B cell (primary cell): ENCODE measurements at regions not wholly inside any gene's neighbourhood (a gene's known extent, or its start where the extent isn't known, plus 50 kb on each side); places are given as distances from the start of the nearest gene placed in this dataset.

Experiments used
- ATAC-seq: fragments of 200-7000 bp; cut with Tn5 transposase; one replicate; pipeline ENCODE4 v1.10.0; 2021; ENCODE audit warnings: low read depth, mild to moderate bottlenecking, moderate number of reproducible peaks, moderate library complexity
- CTCF ChIA-PET: fragments of 350-600 bp; sonication (Branson Sonifier 250); formaldehyde crosslinking; loops from one replicate; lab custom pipeline; 2021; ENCODE audit warnings: antibody characterized with exemption, inconsistent platforms; lab: Charles Lee
- POLR2A ChIA-PET: fragments of 350-600 bp; sonication (Branson Sonifier 250); formaldehyde crosslinking; loops from one replicate; lab custom pipeline; 2021; ENCODE audit warnings: antibody characterized with exemption; lab: Charles Lee
- DNase-seq: peaks from one replicate; pipeline ENCODE4 v3.0.0; 2013
- H2AFZ ChIP-seq: 2 replicates; pipeline ENCODE4 v1.6.1; 2012; ENCODE audit warnings: mild to moderate bottlenecking, low read depth, low read length; ENCODE audit not compliant: insufficient read depth, poor library complexity, severe bottlenecking
- H3K27ac ChIP-seq, 2 donors: 1 replicate in 1 of 2; 2 replicates in 1 of 2; pipeline ENCODE4 v1.5.1; 2012 to 2013; ENCODE audit warnings: low read length in 2 of 2, mild to moderate bottlenecking in 2 of 2, moderate library complexity in 1 of 2
- H3K27me3 ChIP-seq, 4 experiments: fragments of 200-600 bp in 1 of 4; sonication (generic) in 1 of 4; replicated peaks in 1 of 4; 1 replicate in 2 of 4; 2 replicates in 2 of 4; pipeline versions ENCODE4 v1.6.1 to v1.7.0; 2013 to 2016; ENCODE audit warnings: low read length in 3 of 4, mild to moderate bottlenecking in 2 of 4, mixed read lengths in 1 of 4, moderate library complexity in 1 of 4; ENCODE audit not compliant: insufficient read depth in 4 of 4, control insufficient read depth in 3 of 4; ENCODE audit errors: control extremely low read depth in 1 of 4
- H3K36me3 ChIP-seq, 2 experiments: replicated peaks in 1 of 2; 1 replicate in 1 of 2; 2 replicates in 1 of 2; pipeline versions ENCODE4 v1.6.1 to v1.7.1; 2013; ENCODE audit warnings: low read length in 1 of 2; ENCODE audit not compliant: insufficient read depth in 2 of 2, control insufficient read depth in 1 of 2; ENCODE audit errors: control extremely low read depth in 1 of 2, extremely low read depth in 1 of 2
- H3K4me1 ChIP-seq, 2 donors: fragments of 200-600 bp in 1 of 2; sonication (generic) in 1 of 2; 1 replicate in 1 of 2; 2 replicates in 1 of 2; pipeline versions ENCODE4 v1.5.1 to v1.6.1; 2013 to 2017; ENCODE audit warnings: low read length in 2 of 2; ENCODE audit not compliant: control insufficient read depth in 2 of 2, insufficient read depth in 2 of 2
- H3K4me2 ChIP-seq: replicated peaks from 2 replicates; pipeline ENCODE3; 2012; ENCODE audit warnings: mild to moderate bottlenecking, low read depth, low read length; ENCODE audit not compliant: poor library complexity, severe bottlenecking
- H3K4me3 ChIP-seq, 5 experiments: fragments of 200-600 bp in 1 of 5; sonication (generic) in 1 of 5; 1 replicate in 3 of 5; 2 replicates in 2 of 5; pipeline versions ENCODE4 v1.5.1 to v1.7.0; 2011 to 2016; ENCODE audit warnings: low read length in 4 of 5, mild to moderate bottlenecking in 4 of 5, low read depth in 2 of 5, control low read depth in 1 of 5, moderate library complexity in 1 of 5; ENCODE audit not compliant: insufficient read depth in 1 of 5; ENCODE audit errors: control extremely low read depth in 1 of 5, extremely low read depth in 1 of 5
- H3K79me2 ChIP-seq: fragments of 200-600 bp; sonication (generic); one replicate; pipeline ENCODE4 v1.6.0; 2016; ENCODE audit warnings: low read length; ENCODE audit not compliant: control insufficient read depth, insufficient read depth
- H3K9ac ChIP-seq: fragments of 200-600 bp; sonication (generic); 2 replicates; pipeline ENCODE4 v1.6.1; 2017; ENCODE audit warnings: mild to moderate bottlenecking, low read length, moderate library complexity
- H3K9me3 ChIP-seq, 3 donors: one replicate each; pipeline versions ENCODE4 v1.6.1 to v1.7.1; 2013; ENCODE audit warnings: low read length in 2 of 3; ENCODE audit not compliant: control insufficient read depth in 2 of 3, insufficient read depth in 1 of 3; ENCODE audit errors: control extremely low read depth in 1 of 3
- H4K20me1 ChIP-seq: 2 replicates; pipeline ENCODE4 v1.6.0; 2012; ENCODE audit warnings: mild to moderate bottlenecking, low read length; ENCODE audit not compliant: insufficient read depth, control insufficient read depth, poor library complexity, severe bottlenecking
- H3K27ac Mint-ChIP-seq: one replicate; pipeline ENCODE4 v1.8.0; 2021; ENCODE audit warnings: mixed read lengths
- H3K27me3 Mint-ChIP-seq: one replicate; pipeline ENCODE4 v1.8.0; 2021; ENCODE audit warnings: mixed read lengths
- H3K4me1 Mint-ChIP-seq: one replicate; pipeline ENCODE4 v1.8.0; 2021; ENCODE audit warnings: mixed read lengths
- H3K4me3 Mint-ChIP-seq: one replicate; pipeline ENCODE4 v1.8.0; 2021; ENCODE audit warnings: mixed read lengths
- H3K9me3 Mint-ChIP-seq: one replicate; pipeline ENCODE4 v1.8.0; 2022; ENCODE audit warnings: mixed read lengths; ENCODE audit not compliant: insufficient read depth
- CTCF ChIP-seq: fragments of 200-600 bp; IDR thresholded peaks from one replicate; pipeline ENCODE4 v1.8.0; 2022; ENCODE audit warnings: antibody characterized with exemption, mild to moderate bottlenecking
- EZH2 ChIP-seq: IDR thresholded peaks from 2 replicates; pipeline ENCODE4 v1.6.1; 2012; ENCODE audit warnings: borderline replicate concordance, low read depth, mild to moderate bottlenecking, moderate library complexity, low read length; ENCODE audit not compliant: insufficient read depth, poor library complexity, severe bottlenecking
- WGBS: methylation state at CpG from one replicate; pipeline ENCODE4 v1.1.5; 2013; ENCODE audit warnings: missing lambda C conversion rate; ENCODE audit not compliant: insufficient coverage; 5-methylcytosine and 5-hydroxymethylcytosine counted together
- intact Hi-C: fragments of 100-400 bp; cut with micrococcal nuclease; formaldehyde crosslinking; loops from one replicate; pipeline ENCODE4 v1.10.0; 2022

GRCh38 chrX:140944710-140945109 is 57.7 kb upstream of the SPANXB1 start:
- H3K4me3 Mint-ChIP-seq, result no peak overlapping the region
- intact Hi-C loops, result no loop called here
- H3K4me3 ChIP-seq, result no peak overlapping the region
- no peak for DNase-seq
- H3K79me2 ChIP-seq, result no peaks in the 10 kb centered on the region
- no peaks in the 10 kb centered on the region for H3K27me3 ChIP-seq
- ChIA-PET CTCF (no interaction called here), POLR2A (no interaction called here)
- no peak overlapping the region for H2AFZ ChIP-seq
- H3K27me3 Mint-ChIP-seq, result no peaks in the 10 kb centered on the region
- H3K4me1 ChIP-seq, result no peaks in the 10 kb centered on the region
- no peaks in the 10 kb centered on the region for H3K9me3 Mint-ChIP-seq
- no CpG with 5 or more reads among the region's 3 CpGs for WGBS
- no peaks in the 10 kb centered on the region for H4K20me1 ChIP-seq
- no peak overlapping the region for H3K9ac ChIP-seq
- no peak for TF ChIP-seq EZH2
- TF ChIP-seq CTCF, result no peak
- no peak overlapping the region for H3K27ac Mint-ChIP-seq
- no peaks in the 10 kb centered on the region for H3K36me3 ChIP-seq
- H3K4me2 ChIP-seq, result no peak overlapping the region
- no peaks in the 10 kb centered on the region for H3K9me3 ChIP-seq
- H3K4me1 Mint-ChIP-seq, result no peaks in the 10 kb centered on the region
- no peak overlapping the region for H3K27ac ChIP-seq
- no peak for ATAC-seq

GRCh38 chrX:140948827-140949226 is 53.6 kb upstream of the SPANXB1 start:
- Histone ChIP-seq H4K20me1 (no peaks in the 10 kb centered on the region), H2AFZ (no peak overlapping the region), H3K79me2 (no peaks in the 10 kb centered on the region), H3K9ac (no peak overlapping the region), H3K27me3 (no peaks in the 10 kb centered on the region), H3K4me1 (no peaks in the 10 kb centered on the region), H3K9me3 (no peaks in the 10 kb centered on the region), H3K4me3 (no peak overlapping the region), H3K36me3 (no peaks in the 10 kb centered on the region), H3K27ac (no peak overlapping the region), H3K4me2 (no peak overlapping the region)
- WGBS, result no CpG with 5 or more reads among the region's 5 CpGs
- no peak for DNase-seq
- H3K4me1 Mint-ChIP-seq, result no peaks in the 10 kb centered on the region
- ChIA-PET CTCF (no interaction called here), POLR2A (no interaction called here)
- intact Hi-C loops, result no loop called here
- H3K27me3 Mint-ChIP-seq, result no peaks in the 10 kb centered on the region
- TF ChIP-seq CTCF (no peak), EZH2 (no peak)
- no peak overlapping the region for H3K4me3 Mint-ChIP-seq
- no peak for ATAC-seq
- no peak overlapping the region for H3K27ac Mint-ChIP-seq
- H3K9me3 Mint-ChIP-seq, result no peaks in the 10 kb centered on the region
